ENCODE measurements at regions not wholly inside any gene's neighbourhood (a gene's known extent, or its start where the extent isn't known, plus 50 kb on each side); places are given as distances from the start of the nearest gene placed in this dataset.
A peak's percentile ranks its signal among the peaks of the same experiment; 100 is the strongest.
"Not testable (repeated sequence)": the region's sequence is repeated elsewhere in the genome, so short reads cannot be mapped to it uniquely, and the experiment has no call there.

DNA sequence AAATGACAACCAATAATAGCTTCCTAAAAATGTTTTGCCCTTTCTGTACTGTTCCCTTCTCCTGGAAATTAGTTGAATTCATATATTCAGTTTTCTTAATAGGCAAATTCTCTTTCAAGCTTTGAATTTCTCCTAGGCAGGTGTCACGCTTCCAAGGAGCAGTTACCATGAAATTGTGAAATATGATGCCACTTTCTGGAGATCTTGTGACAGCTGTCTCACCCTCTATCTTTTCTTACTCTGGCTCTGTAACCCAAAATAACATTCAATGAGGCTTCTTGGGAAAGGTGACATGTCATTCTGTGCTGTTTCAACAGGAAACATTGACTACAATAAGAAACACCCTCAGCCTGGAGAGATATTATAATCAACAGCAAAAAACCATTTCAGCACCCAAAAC, 80.3 kb upstream of the MRI1 start (continued):
- TF ChIP-seq BHLHE40 (IDR thresholded peaks at IDR 0.05; ENCODE audit: low read length): no peak
- TF ChIP-seq HIVEP1 (CRISPR knock-in tag; IDR thresholded peaks at IDR 0.05): no peak

DNA sequence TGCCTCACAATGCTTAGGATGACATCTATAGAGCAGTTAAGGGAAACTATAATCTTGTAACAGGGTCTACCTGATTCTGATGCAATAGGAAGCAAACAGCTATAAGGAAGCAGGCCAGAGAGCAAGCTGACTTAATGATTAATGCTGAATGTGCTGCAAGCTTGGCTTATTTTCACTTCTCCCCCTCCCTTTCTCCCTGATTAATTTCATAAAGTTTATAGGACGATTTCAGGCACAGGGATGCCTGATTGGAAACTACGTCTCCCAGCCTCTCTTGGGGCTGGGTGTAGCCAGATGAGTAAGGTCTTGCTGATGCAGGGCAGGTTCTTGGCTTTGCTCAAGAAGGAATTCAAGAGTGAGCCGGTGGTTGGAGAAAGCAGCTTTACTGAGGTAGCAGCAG, 82.8 kb upstream of the MRI1 start:
- Histone ChIP-seq H4K20me1 (ENCODE audit: insufficient read depth, low read length) (no peaks in the 10 kb centered on the region), H3K4me1 (ENCODE audit: insufficient read depth, low read length) (no peaks in the 10 kb centered on the region), H3K4me2 (ENCODE audit: low read depth, low read length) (no peak overlapping the region), H2AFZ (ENCODE audit: low read length) (no peak overlapping the region), H3K79me2 (ENCODE audit: insufficient read depth, low read length) (no peaks in the 10 kb centered on the region), H3K9me3 (ENCODE audit: low read length) (peaks cover 24% of the 10 kb centered on the region), H3K27me3 (ENCODE audit: control insufficient read depth in 1 of 2, insufficient read depth in 2 of 2, low read length in 2 of 2) (no peaks in the 10 kb centered on the region), H3K9ac (ENCODE audit: insufficient read depth, low read depth, low read length) (no peak overlapping the region), H3K36me3 (replicated peaks in 1 of 2; ENCODE audit: control insufficient read depth in 1 of 2, insufficient read depth in 2 of 2, low read length in 2 of 2) (no peaks in the 10 kb centered on the region), H3K4me3 (replicated peaks in 1 of 3; ENCODE audit: insufficient read depth in 1 of 3, low read depth in 2 of 3, low read length in 3 of 3) (no peak overlapping the region), H3K27ac (ENCODE audit: extremely low read length, insufficient read depth, low read length) (no peak overlapping the region)
- in situ Hi-C loops (cut with HindIII; ENCODE audit: extremely low pct_ligation_motif_present, low pct_unique_long_range_greater_than_20kb): no loop called here
- TF ChIP-seq ZNF572 (CRISPR knock-in tag; IDR thresholded peaks at IDR 0.05): no peak
- TF ChIP-seq, protein P1, sequence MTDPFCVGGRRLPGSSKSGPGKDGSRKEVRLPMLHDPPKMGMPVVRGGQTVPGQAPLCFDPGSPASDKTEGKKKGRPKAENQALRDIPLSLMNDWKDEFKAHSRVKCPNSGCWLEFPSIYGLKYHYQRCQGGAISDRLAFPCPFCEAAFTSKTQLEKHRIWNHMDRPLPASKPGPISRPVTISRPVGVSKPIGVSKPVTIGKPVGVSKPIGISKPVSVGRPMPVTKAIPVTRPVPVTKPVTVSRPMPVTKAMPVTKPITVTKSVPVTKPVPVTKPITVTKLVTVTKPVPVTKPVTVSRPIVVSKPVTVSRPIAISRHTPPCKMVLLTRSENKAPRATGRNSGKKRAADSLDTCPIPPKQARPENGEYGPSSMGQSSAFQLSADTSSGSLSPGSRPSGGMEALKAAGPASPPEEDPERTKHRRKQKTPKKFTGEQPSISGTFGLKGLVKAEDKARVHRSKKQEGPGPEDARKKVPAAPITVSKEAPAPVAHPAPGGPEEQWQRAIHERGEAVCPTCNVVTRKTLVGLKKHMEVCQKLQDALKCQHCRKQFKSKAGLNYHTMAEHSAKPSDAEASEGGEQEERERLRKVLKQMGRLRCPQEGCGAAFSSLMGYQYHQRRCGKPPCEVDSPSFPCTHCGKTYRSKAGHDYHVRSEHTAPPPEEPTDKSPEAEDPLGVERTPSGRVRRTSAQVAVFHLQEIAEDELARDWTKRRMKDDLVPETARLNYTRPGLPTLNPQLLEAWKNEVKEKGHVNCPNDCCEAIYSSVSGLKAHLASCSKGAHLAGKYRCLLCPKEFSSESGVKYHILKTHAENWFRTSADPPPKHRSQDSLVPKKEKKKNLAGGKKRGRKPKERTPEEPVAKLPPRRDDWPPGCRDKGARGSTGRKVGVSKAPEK (CRISPR knock-in tag; IDR thresholded peaks at IDR 0.05; ENCODE audit: borderline replicate concordance): no peak
- TF ChIP-seq, protein P2, sequence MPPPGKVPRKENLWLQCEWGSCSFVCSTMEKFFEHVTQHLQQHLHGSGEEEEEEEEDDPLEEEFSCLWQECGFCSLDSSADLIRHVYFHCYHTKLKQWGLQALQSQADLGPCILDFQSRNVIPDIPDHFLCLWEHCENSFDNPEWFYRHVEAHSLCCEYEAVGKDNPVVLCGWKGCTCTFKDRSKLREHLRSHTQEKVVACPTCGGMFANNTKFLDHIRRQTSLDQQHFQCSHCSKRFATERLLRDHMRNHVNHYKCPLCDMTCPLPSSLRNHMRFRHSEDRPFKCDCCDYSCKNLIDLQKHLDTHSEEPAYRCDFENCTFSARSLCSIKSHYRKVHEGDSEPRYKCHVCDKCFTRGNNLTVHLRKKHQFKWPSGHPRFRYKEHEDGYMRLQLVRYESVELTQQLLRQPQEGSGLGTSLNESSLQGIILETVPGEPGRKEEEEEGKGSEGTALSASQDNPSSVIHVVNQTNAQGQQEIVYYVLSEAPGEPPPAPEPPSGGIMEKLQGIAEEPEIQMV (CRISPR knock-in tag; IDR thresholded peaks at IDR 0.05; ENCODE audit: low read depth): no peak
- no peak for TF ChIP-seq ZIK1 (CRISPR knock-in tag; IDR thresholded peaks at IDR 0.05; ENCODE audit: borderline replicate concordance, low read depth)
- TF ChIP-seq, protein P3, sequence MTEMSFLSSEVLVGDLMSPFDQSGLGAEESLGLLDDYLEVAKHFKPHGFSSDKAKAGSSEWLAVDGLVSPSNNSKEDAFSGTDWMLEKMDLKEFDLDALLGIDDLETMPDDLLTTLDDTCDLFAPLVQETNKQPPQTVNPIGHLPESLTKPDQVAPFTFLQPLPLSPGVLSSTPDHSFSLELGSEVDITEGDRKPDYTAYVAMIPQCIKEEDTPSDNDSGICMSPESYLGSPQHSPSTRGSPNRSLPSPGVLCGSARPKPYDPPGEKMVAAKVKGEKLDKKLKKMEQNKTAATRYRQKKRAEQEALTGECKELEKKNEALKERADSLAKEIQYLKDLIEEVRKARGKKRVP (CRISPR knock-in tag; IDR thresholded peaks at IDR 0.05): peak in 1 of 2 experiments; percentile 61; a peak in 2 of 4 replicates
- intact Hi-C loops (cut with micrococcal nuclease; ENCODE audit: unreplicated experiment): no loop called here
- ATAC-seq: no peak
- CTCF ChIA-PET (ENCODE audit: low intra/inter-chr PET ratio, low total read pairs): no interaction called here
- no TSS peak for BruUV-seq (replicated peaks)
- POLR2A ChIA-PET: no interaction called here
- WGBS (ENCODE audit: low lambda C conversion rate): 24% methylated on average over 3 of the region's 3 CpGs
- DNase-seq (ENCODE audit: low spot score): no peak
- no peak for FAIRE-seq

DNA sequence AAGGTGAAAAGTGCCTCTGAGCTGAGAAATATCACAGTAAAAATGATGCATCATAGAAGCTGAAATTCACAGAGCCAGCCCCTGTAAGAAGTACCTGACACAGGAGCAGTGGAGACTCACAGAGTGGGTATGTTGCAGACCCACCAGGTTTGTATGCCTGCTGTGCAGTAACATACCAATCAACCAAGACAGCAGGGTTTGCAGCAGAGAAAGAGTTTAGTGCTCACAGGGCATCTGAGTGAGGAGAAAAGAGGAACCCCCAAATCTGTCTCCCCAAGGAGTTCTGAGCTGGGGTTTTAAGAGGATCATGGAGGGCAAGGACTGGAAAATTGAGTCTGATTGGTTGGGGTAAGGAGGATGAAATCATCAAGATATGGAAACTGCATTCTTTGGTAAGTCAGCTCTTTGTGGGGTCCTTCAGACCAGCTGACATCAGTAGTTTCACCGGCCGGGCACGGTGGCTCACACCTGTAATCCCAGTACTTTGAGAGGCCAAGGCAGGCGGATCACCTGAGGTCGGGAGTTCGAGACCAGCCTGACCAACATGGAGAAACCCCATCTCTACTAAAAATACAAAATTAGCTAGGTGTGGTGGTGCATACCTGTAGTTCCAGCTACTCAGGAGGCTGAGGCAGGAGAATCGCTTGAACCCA, 83.5 kb upstream of the MRI1 start:
- intact Hi-C loops (cut with micrococcal nuclease; ENCODE audit: unreplicated experiment); CTCF ChIA-PET (ENCODE audit: low intra/inter-chr PET ratio, low total read pairs); H3K4me1 ChIP-seq (ENCODE audit: insufficient read depth, low read length); ATAC-seq; H4K20me1 ChIP-seq (ENCODE audit: insufficient read depth, low read length); POLR2A ChIA-PET; H3K79me2 ChIP-seq (ENCODE audit: insufficient read depth, low read length); H3K27ac ChIP-seq (ENCODE audit: extremely low read length, insufficient read depth, low read length); H2AFZ ChIP-seq (ENCODE audit: low read length); H3K36me3 ChIP-seq (replicated peaks in 1 of 2; ENCODE audit: control insufficient read depth in 1 of 2, insufficient read depth in 2 of 2, low read length in 2 of 2); BruUV-seq (replicated peaks); H3K9ac ChIP-seq (ENCODE audit: insufficient read depth, low read depth, low read length); H3K4me3 ChIP-seq (replicated peaks in 1 of 3; ENCODE audit: insufficient read depth in 1 of 3, low read depth in 2 of 3, low read length in 3 of 3); FAIRE-seq; in situ Hi-C loops (cut with HindIII; ENCODE audit: extremely low pct_ligation_motif_present, low pct_unique_long_range_greater_than_20kb); DNase-seq (ENCODE audit: low spot score); H3K27me3 ChIP-seq (ENCODE audit: control insufficient read depth in 1 of 2, insufficient read depth in 2 of 2, low read length in 2 of 2); H3K4me2 ChIP-seq (ENCODE audit: low read depth, low read length): not testable (repeated sequence)
- peaks cover 24% of the 10 kb centered on the region for H3K9me3 ChIP-seq (ENCODE audit: low read length)
- 0% methylated on average over 1 of the region's 7 CpGs for WGBS (ENCODE audit: low lambda C conversion rate)

Data from HepG2 (cell line).